CD4-positive, alpha-beta T cell treated with Interleukin-6 for 4 hours (primary cell): ENCODE measurements at regions not wholly inside any gene's neighbourhood (a gene's known extent, or its start where the extent isn't known, plus 50 kb on each side); places are given as distances from the start of the nearest gene placed in this dataset.
"Not testable (repeated sequence)": the region's sequence is repeated elsewhere in the genome, so short reads cannot be mapped to it uniquely, and the experiment has no call there.

Experiments used
- DNase-seq: peaks from one replicate; pipeline ENCODE4 v3.0.0-alpha.2; 2020; ENCODE audit warnings: mixed read lengths

- DNase-seq = no peak
Measured at GRCh38 chr19:32067685-32068084, 277.7 kb upstream of the ZNF507 start.

- DNase-seq = no peak
Measured at GRCh38 chr19:32068793-32069192, 276.6 kb upstream of the ZNF507 start.

- DNase-seq = no peak
Measured at GRCh38 chr19:32070101-32070500, 275.3 kb upstream of the ZNF507 start.

GRCh38 chr19:32082028-32082427 is 263.4 kb upstream of the ZNF507 start:
- no peak for DNase-seq

- not testable (repeated sequence) for DNase-seq
Measured at GRCh38 chr19:32084756-32085363, 260.6 kb upstream of the ZNF507 start.

- no peak for DNase-seq
Measured at GRCh38 chr19:32091241-32091640, 254.2 kb upstream of the ZNF507 start.

GRCh38 chr19:32097011-32097410 is 248.4 kb upstream of the ZNF507 start:
- no peak for DNase-seq

GRCh38 chr19:32097620-32098019 is 247.8 kb upstream of the ZNF507 start:
- no peak for DNase-seq

GRCh38 chr19:32098968-32099367 is 246.4 kb upstream of the ZNF507 start:
- no peak for DNase-seq

GRCh38 chr19:32101206-32101605 is 244.2 kb upstream of the ZNF507 start:
- no peak for DNase-seq

GRCh38 chr19:32103541-32103940 is 241.9 kb upstream of the ZNF507 start:
- no peak for DNase-seq

- DNase-seq = no peak
Measured at GRCh38 chr19:32104153-32104849, 241.1 kb upstream of the ZNF507 start.

- DNase-seq = no peak
Measured at GRCh38 chr19:32104850-32105235, 240.6 kb upstream of the ZNF507 start.

- no peak for DNase-seq
Measured at GRCh38 chr19:32105527-32106310, 239.7 kb upstream of the ZNF507 start.

GRCh38 chr19:32122258-32122657 is 223.2 kb upstream of the ZNF507 start:
- no peak for DNase-seq

GRCh38 chr19:32123355-32123940 is 222.0 kb upstream of the ZNF507 start:
- DNase-seq = no peak

GRCh38 chr19:32124585-32124984 is 220.8 kb upstream of the ZNF507 start:
- DNase-seq = no peak

- no peak for DNase-seq
Measured at GRCh38 chr19:32129141-32129540, 216.3 kb upstream of the ZNF507 start.

GRCh38 chr19:32130332-32130731 is 215.1 kb upstream of the ZNF507 start:
- no peak for DNase-seq

- no peak for DNase-seq
Measured at GRCh38 chr19:32131005-32131404, 214.4 kb upstream of the ZNF507 start.

- DNase-seq = no peak
Measured at GRCh38 chr19:32138416-32138815, 207.0 kb upstream of the ZNF507 start.

- DNase-seq = no peak
Measured at GRCh38 chr19:32141840-32142511, 203.4 kb upstream of the ZNF507 start.

- no peak for DNase-seq
Measured at GRCh38 chr19:32146664-32147063, 198.7 kb upstream of the ZNF507 start.
